Osteocyte (in vitro differentiated cells): ENCODE measurements at regions not wholly inside any gene's neighbourhood (a gene's known extent, or its start where the extent isn't known, plus 50 kb on each side); places are given as distances from the start of the nearest gene placed in this dataset.

Experiments used
- DNase-seq: peaks from one replicate; pipeline ENCODE4 v3.0.0; 2021; ENCODE audit warnings: mixed read lengths; ENCODE audit not compliant: unreplicated experiment; ENCODE audit errors: extremely low spot score
- H3K27ac Mint-ChIP-seq: one replicate; pipeline ENCODE4 v1.8.0; 2021; ENCODE audit warnings: mild to moderate bottlenecking, mixed read lengths; ENCODE audit not compliant: unreplicated experiment
- H3K27me3 Mint-ChIP-seq: one replicate; pipeline ENCODE4 v1.8.0; 2021; ENCODE audit warnings: mixed read lengths; ENCODE audit not compliant: unreplicated experiment
- H3K36me3 Mint-ChIP-seq: one replicate; pipeline ENCODE4 v1.8.0; 2021; ENCODE audit warnings: mixed read lengths; ENCODE audit not compliant: unreplicated experiment
- H3K4me1 Mint-ChIP-seq: one replicate; pipeline ENCODE4 v1.8.0; 2021; ENCODE audit warnings: mixed read lengths; ENCODE audit not compliant: unreplicated experiment
- H3K4me3 Mint-ChIP-seq: one replicate; pipeline ENCODE4 v1.8.0; 2021; ENCODE audit warnings: mild to moderate bottlenecking, moderate library complexity, mixed read lengths; ENCODE audit not compliant: unreplicated experiment
- H3K9me3 Mint-ChIP-seq: one replicate; pipeline ENCODE4 v1.8.0; 2021; ENCODE audit warnings: mixed read lengths; ENCODE audit not compliant: unreplicated experiment
- CTCF ChIP-seq: fragments of 200-600 bp; sonication (generic); IDR thresholded peaks from 2 replicates; pipeline ENCODE4 v1.5.0; 2021; ENCODE audit warnings: antibody characterized with exemption, mild to moderate bottlenecking, moderate library complexity

- no peak overlapping the region for H3K27ac Mint-ChIP-seq
- TF ChIP-seq CTCF, result no peak
- DNase-seq, result no peak
- H3K4me3 Mint-ChIP-seq, result no peak overlapping the region
- no peaks in the 10 kb centered on the region for H3K36me3 Mint-ChIP-seq
- no peaks in the 10 kb centered on the region for H3K4me1 Mint-ChIP-seq
- no peaks in the 10 kb centered on the region for H3K27me3 Mint-ChIP-seq
- no peaks in the 10 kb centered on the region for H3K9me3 Mint-ChIP-seq
Measured at GRCh38 chr5:167710444-167711073, 580.9 kb upstream of the WWC1 start.

GRCh38 chr5:167712986-167713585 is 578.4 kb upstream of the WWC1 start:
- no peak for TF ChIP-seq CTCF
- Mint-ChIP-seq H3K9me3 (no peaks in the 10 kb centered on the region), H3K27me3 (no peaks in the 10 kb centered on the region), H3K36me3 (no peaks in the 10 kb centered on the region), H3K4me3 (no peak overlapping the region), H3K4me1 (no peaks in the 10 kb centered on the region), H3K27ac (no peak overlapping the region)
- DNase-seq, result no peak

GRCh38 chr5:167713896-167714295 is 577.5 kb upstream of the WWC1 start:
- Mint-ChIP-seq H3K36me3 (no peaks in the 10 kb centered on the region), H3K27me3 (no peaks in the 10 kb centered on the region), H3K9me3 (no peaks in the 10 kb centered on the region), H3K4me1 (no peaks in the 10 kb centered on the region), H3K27ac (no peak overlapping the region), H3K4me3 (no peak overlapping the region)
- DNase-seq, result no peak
- TF ChIP-seq CTCF, result no peak

GRCh38 chr5:167716126-167716775 is 575.2 kb upstream of the WWC1 start:
- Mint-ChIP-seq H3K4me3 (no peak overlapping the region), H3K36me3 (no peaks in the 10 kb centered on the region), H3K27me3 (no peaks in the 10 kb centered on the region), H3K4me1 (peaks cover 4% of the 10 kb centered on the region), H3K9me3 (no peaks in the 10 kb centered on the region), H3K27ac (no peak overlapping the region)
- no peak for TF ChIP-seq CTCF
- DNase-seq, result no peak

GRCh38 chr5:167720259-167720658 is 571.2 kb upstream of the WWC1 start:
- peaks cover 7% of the 10 kb centered on the region for H3K4me1 Mint-ChIP-seq
- H3K9me3 Mint-ChIP-seq, result no peaks in the 10 kb centered on the region
- no peak for DNase-seq
- H3K36me3 Mint-ChIP-seq, result no peaks in the 10 kb centered on the region
- no peak overlapping the region for H3K27ac Mint-ChIP-seq
- TF ChIP-seq CTCF, result no peak
- H3K4me3 Mint-ChIP-seq, result no peak overlapping the region
- H3K27me3 Mint-ChIP-seq, result no peaks in the 10 kb centered on the region
